Suppressor macrophage treated with lipopolysaccharide for 4 hours (primary cell): ENCODE measurements at regions not wholly inside any gene's neighbourhood (a gene's known extent, or its start where the extent isn't known, plus 50 kb on each side); places are given as distances from the start of the nearest gene placed in this dataset.
A peak's percentile ranks its signal among the peaks of the same experiment; 100 is the strongest.

Source experiments
- DNase-seq: peaks from one replicate; pipeline ENCODE4 v3.0.0-alpha.2; 2020

GRCh38 chr10:61842755-61843497 lies 58.6 kb upstream of the ARID5B start:
- DNase-seq = no peak

GRCh38 chr10:61844116-61844822 lies 57.2 kb upstream of the ARID5B start:
- peak; percentile 75 for DNase-seq

GRCh38 chr10:61845196-61845949 lies 56.1 kb upstream of the ARID5B start:
- DNase-seq = no peak

- DNase-seq = no peak
These were observed 55.6 kb upstream of the ARID5B start for GRCh38 chr10:61845950-61846268.

GRCh38 chr10:61846370-61847031 lies 55.0 kb upstream of the ARID5B start:
- no peak for DNase-seq

- DNase-seq = no peak
These were observed 54.4 kb upstream of the ARID5B start for GRCh38 chr10:61847087-61847486.

GRCh38 chr10:61847640-61848039 lies 53.9 kb upstream of the ARID5B start:
- no peak for DNase-seq

GRCh38 chr10:61850376-61850775 lies 51.1 kb upstream of the ARID5B start:
- no peak for DNase-seq
